IMR-90 (cell line): ENCODE measurements at regions not wholly inside any gene's neighbourhood (a gene's known extent, or its start where the extent isn't known, plus 50 kb on each side); places are given as distances from the start of the nearest gene placed in this dataset.

Experiments
- ATAC-seq: fragments of 200-7000 bp; cut with Tn5 transposase; 2 replicates; pipeline ENCODE4 v1.9.1; 2020; ENCODE audit warnings: low read depth, mild to moderate bottlenecking, moderate library complexity
- BruUV-seq: library from RNA; stranded (reverse); fragments of 400-500 nt; replicated peaks from 2 replicates; lab custom pipeline; 2021; lab: Mats Ljungman, UMichigan
- CTCF ChIA-PET: fragments of 300-600 bp; formaldehyde crosslinking; extraction: SDS; loops from one replicate; lab custom pipeline; 2021; ENCODE audit warnings: antibody characterized with exemption; lab: Yijun Ruan, JAX
- POLR2A ChIA-PET: fragments of 300-600 bp; sonication (Branson Sonifier 250); formaldehyde crosslinking; loops from one replicate; lab custom pipeline; 2022; ENCODE audit warnings: antibody characterized with exemption; ENCODE audit not compliant: unreplicated experiment; lab: Charles Lee
- DNase-seq: peaks from one replicate; pipeline ENCODE4 v3.0.0; 2013
- H2AFZ ChIP-seq: replicated peaks from 2 replicates; pipeline ENCODE3; 2013; ENCODE audit warnings: low read length, mild to moderate bottlenecking; ENCODE audit not compliant: poor library complexity
- H2AK5ac ChIP-seq: 2 replicates; pipeline ENCODE4 v1.6.1; 2013; ENCODE audit warnings: low read depth, low read length, inconsistent platforms
- H2AK9ac ChIP-seq: replicated peaks from 2 replicates; pipeline ENCODE3; 2013; ENCODE audit warnings: mild to moderate bottlenecking, low read depth, low read length, moderate library complexity; ENCODE audit not compliant: poor library complexity
- H2BK120ac ChIP-seq: 2 replicates; pipeline ENCODE4 v1.6.1; 2013; ENCODE audit warnings: low read depth, low read length, inconsistent platforms
- H2BK15ac ChIP-seq: 3 replicates; pipeline ENCODE4 v1.6.1; 2013; ENCODE audit warnings: low read depth, low read length, inconsistent platforms
- H2BK20ac ChIP-seq: 2 replicates; pipeline ENCODE4 v1.6.1; 2013; ENCODE audit warnings: low read depth, mild to moderate bottlenecking, inconsistent platforms, low read length, moderate library complexity
- H2BK5ac ChIP-seq: 2 replicates; pipeline ENCODE4 v1.6.1; 2013; ENCODE audit warnings: mild to moderate bottlenecking, low read depth, low read length, inconsistent platforms; ENCODE audit not compliant: poor library complexity, severe bottlenecking
- H3K14ac ChIP-seq: replicated peaks from 2 replicates; pipeline ENCODE4 v1.6.1; 2013; ENCODE audit warnings: low read depth, low read length, inconsistent platforms
- H3K18ac ChIP-seq: 2 replicates; pipeline ENCODE4 v1.6.1; 2013; ENCODE audit warnings: low read depth, low read length, control low read depth
- H3K23ac ChIP-seq: 2 replicates; pipeline ENCODE4 v1.6.1; 2013; ENCODE audit warnings: low read depth, low read length, inconsistent platforms
- H3K27ac ChIP-seq: 2 replicates; pipeline ENCODE4 v1.5.1; 2013; ENCODE audit warnings: mild to moderate bottlenecking, control low read depth, low read length; ENCODE audit not compliant: insufficient read depth
- H3K27me3 ChIP-seq: 2 replicates; pipeline ENCODE4 v1.6.1; 2013; ENCODE audit warnings: low read length; ENCODE audit not compliant: control insufficient read depth, insufficient read depth
- H3K36me3 ChIP-seq: 2 replicates; pipeline ENCODE4 v1.6.1; 2013; ENCODE audit warnings: low read length, mixed read lengths; ENCODE audit not compliant: control insufficient read depth, insufficient read depth
- H3K4ac ChIP-seq: 2 replicates; pipeline ENCODE4 v1.6.1; 2013; ENCODE audit warnings: low read depth, low read length, inconsistent platforms
- H3K4me1 ChIP-seq: 2 replicates; pipeline ENCODE4 v1.6.1; 2013; ENCODE audit warnings: low read length, mixed read lengths; ENCODE audit not compliant: control insufficient read depth, insufficient read depth
- H3K4me2 ChIP-seq: 2 replicates; pipeline ENCODE4 v1.6.1; 2013; ENCODE audit warnings: low read depth, mild to moderate bottlenecking, control low read depth, low read length, moderate library complexity
- H3K4me3 ChIP-seq: 2 replicates; pipeline ENCODE4 v1.5.1; 2013; ENCODE audit warnings: low read depth, mild to moderate bottlenecking, control low read depth, low read length, moderate library complexity; ENCODE audit not compliant: insufficient read depth
- H3K56ac ChIP-seq: 2 replicates; pipeline ENCODE4 v1.6.1; 2013; ENCODE audit warnings: low read length, inconsistent platforms; ENCODE audit not compliant: insufficient read depth; ENCODE audit errors: extremely low read depth
- H3K79me1 ChIP-seq, 2 experiments: 2 replicates each; pipeline ENCODE4 v1.6.1; 2013; ENCODE audit warnings: low read length in 2 of 2, inconsistent platforms in 1 of 2, low read depth in 1 of 2
- H3K9ac ChIP-seq: 2 replicates; pipeline ENCODE4 v1.6.1; 2013; ENCODE audit warnings: low read depth, low read length, control low read depth
- H3K9me1 ChIP-seq: 2 replicates; pipeline ENCODE4 v1.6.1; 2013; ENCODE audit warnings: low read length, inconsistent platforms; ENCODE audit not compliant: insufficient read depth
- H3K9me3 ChIP-seq: 2 replicates; pipeline ENCODE4 v1.6.1; 2013; ENCODE audit warnings: low read length; ENCODE audit not compliant: control insufficient read depth, insufficient read depth
- H4K20me1 ChIP-seq: 2 replicates; pipeline ENCODE4 v1.6.1; 2013; ENCODE audit warnings: low read length, inconsistent platforms; ENCODE audit not compliant: insufficient read depth
- H4K5ac ChIP-seq: 2 replicates; pipeline ENCODE4 v1.6.1; 2013; ENCODE audit warnings: mild to moderate bottlenecking, low read depth, low read length, control low read depth
- H4K8ac ChIP-seq, 2 experiments: 2 replicates each; pipeline ENCODE4 v1.6.1; 2013; ENCODE audit warnings: low read depth in 2 of 2, low read length in 2 of 2, control low read depth in 1 of 2, inconsistent platforms in 1 of 2
- H4K91ac ChIP-seq: 2 replicates; pipeline ENCODE4 v1.6.1; 2013; ENCODE audit warnings: low read depth, low read length, inconsistent platforms; ENCODE audit not compliant: insufficient read depth
- BHLHE40 ChIP-seq: fragments of 150-350 bp; IDR thresholded peaks from 2 replicates; pipeline ENCODE4 v1.6.1; 2016; ENCODE audit warnings: mild to moderate bottlenecking, low read depth, low read length
- CEBPB ChIP-seq: IDR thresholded peaks from 2 replicates; pipeline ENCODE4 v1.6.1; 2012; ENCODE audit warnings: low read depth, low read length, improper control_type of control experiment
- CHD1 ChIP-seq: IDR thresholded peaks from 2 replicates; pipeline ENCODE4 v1.6.1; 2012; ENCODE audit warnings: low read depth, low read length, improper control_type of control experiment
- CTCF ChIP-seq: conservative IDR thresholded peaks from 2 replicates; pipeline ENCODE4 v1.5.1; 2012; ENCODE audit warnings: mild to moderate bottlenecking, low read depth, low read length, improper control_type of control experiment
- ELK1 ChIP-seq: fragments of 150-350 bp; IDR thresholded peaks from 2 replicates; pipeline ENCODE4 v1.6.1; 2016; ENCODE audit warnings: low read depth, mild to moderate bottlenecking, low read length, moderate library complexity, borderline replicate concordance
- FOS ChIP-seq: fragments of 150-350 bp; IDR thresholded peaks from 2 replicates; pipeline ENCODE4 v1.6.1; 2016; ENCODE audit warnings: low read depth, low read length
- MAFK ChIP-seq: IDR thresholded peaks from 2 replicates; pipeline ENCODE4 v1.6.1; 2012; ENCODE audit warnings: low read depth, low read length, improper control_type of control experiment
- MXI1 ChIP-seq: IDR thresholded peaks from 2 replicates; pipeline ENCODE4 v1.6.1; 2012; ENCODE audit warnings: low read depth, mild to moderate bottlenecking, low read length, moderate library complexity, borderline replicate concordance
- NFE2L2 ChIP-seq: fragments of 150-350 bp; IDR thresholded peaks from 2 replicates; pipeline ENCODE4 v1.6.1; 2016; ENCODE audit warnings: low read depth, mild to moderate bottlenecking, low read length
- POLR2A ChIP-seq: IDR thresholded peaks from 2 replicates; pipeline ENCODE4 v1.6.1; 2012; ENCODE audit warnings: mild to moderate bottlenecking, low read depth, low read length
- RAD21 ChIP-seq: IDR thresholded peaks from 2 replicates; pipeline ENCODE4 v1.6.1; 2012; ENCODE audit warnings: low read length, improper control_type of control experiment
- RCOR1 ChIP-seq: IDR thresholded peaks from 2 replicates; pipeline ENCODE4 v1.6.1; 2012; ENCODE audit warnings: mild to moderate bottlenecking, low read length, improper control_type of control experiment; ENCODE audit not compliant: insufficient replicate concordance
- RFX5 ChIP-seq: IDR thresholded peaks from 2 replicates; pipeline ENCODE4 v1.8.0; 2012; ENCODE audit warnings: low read depth, mild to moderate bottlenecking, low read length, moderate library complexity
- SMC3 ChIP-seq: fragments of 150-350 bp; IDR thresholded peaks from 2 replicates; pipeline ENCODE4 v1.6.1; 2016; ENCODE audit warnings: low read depth, mild to moderate bottlenecking, antibody characterized with exemption, low read length, moderate library complexity
- WGBS, 2 experiments: methylation state at CpG; one replicate each; pipeline versions ENCODE4 v1.1.5 to v1.1.7; 2013; ENCODE audit warnings: missing lambda C conversion rate in 2 of 2; ENCODE audit not compliant: insufficient read length in 1 of 2; ENCODE audit errors: extremely low coverage in 2 of 2; 5-methylcytosine and 5-hydroxymethylcytosine counted together
- dilution Hi-C: fragments of 300-500 bp; cut with HindIII; formaldehyde crosslinking; loops from one replicate; pipeline ENCODE4 v1.14.3; 2018; ENCODE audit warnings: low sequenced_read_pairs; ENCODE audit not compliant: unreplicated experiment
- in situ Hi-C: fragments of 300-500 bp; cut with MboI; formaldehyde crosslinking; loops from 3 replicates; pipeline ENCODE4 v1.14.3; 2019; ENCODE audit warnings: low sequenced_read_pairs, inconsistent platforms, mixed read lengths
- intact Hi-C: fragments of 100-400 bp; cut with micrococcal nuclease; formaldehyde crosslinking; loops from 2 replicates; pipeline ENCODE4 v1.10.0; 2022

GRCh38 chr10:121422096-121422495 is 176.1 kb downstream of the FGFR2 start:
- POLR2A ChIA-PET, result no interaction called here
- Histone ChIP-seq H2AK9ac (no peak overlapping the region), H4K20me1 (no peaks in the 10 kb centered on the region), H3K4ac (no peak overlapping the region), H2AFZ (no peak overlapping the region), H3K9me1 (no peaks in the 10 kb centered on the region), H3K56ac (no peak overlapping the region), H4K5ac (no peak overlapping the region), H3K36me3 (no peaks in the 10 kb centered on the region), H2BK15ac (no peak overlapping the region), H3K27ac (no peak overlapping the region), H3K27me3 (no peaks in the 10 kb centered on the region), H3K4me3 (no peak overlapping the region), H2BK20ac (no peak overlapping the region), H3K14ac (no peak overlapping the region), H2BK120ac (no peak overlapping the region), H4K91ac (no peak overlapping the region), H3K9me3 (peaks cover 33% of the 10 kb centered on the region), H3K79me1 (no peaks in the 10 kb centered on the region), H2AK5ac (no peak overlapping the region), H3K23ac (no peak overlapping the region), H3K4me2 (no peak overlapping the region), H4K8ac (no peak overlapping the region), H3K4me1 (no peaks in the 10 kb centered on the region), H3K9ac (no peak overlapping the region), H3K18ac (no peak overlapping the region), H2BK5ac (no peak overlapping the region)
- DNase-seq, result no peak
- dilution Hi-C loops (no loop called here), in situ Hi-C loops (no loop called here), intact Hi-C loops (no loop called here)
- CTCF ChIA-PET, result no interaction called here
- no peak for ATAC-seq
- no TSS peak for BruUV-seq
- WGBS, 2 experiments, result no CpG with 5 or more reads among the region's 7 CpGs
- TF ChIP-seq MXI1 (no peak), RCOR1 (no peak), ELK1 (no peak), POLR2A (no peak), CHD1 (no peak), MAFK (no peak), SMC3 (no peak), RAD21 (no peak), RFX5 (no peak), BHLHE40 (no peak), FOS (no peak), CEBPB (no peak), NFE2L2 (no peak), CTCF (no peak)
